ENCODE measurements at regions not wholly inside any gene's neighbourhood (a gene's known extent, or its start where the extent isn't known, plus 50 kb on each side); places are given as distances from the start of the nearest gene placed in this dataset.
"Not testable (repeated sequence)": the region's sequence is repeated elsewhere in the genome, so short reads cannot be mapped to it uniquely, and the experiment has no call there.

- no peak for DNase-seq
Observed at GRCh38 chr5:92852219-92852618, 728.8 kb downstream of the NR2F1-AS1 start.

GRCh38 chr5:92850886-92851285 is 730.1 kb downstream of the NR2F1-AS1 start:
- DNase-seq = no peak

- no peak for DNase-seq
Observed at GRCh38 chr5:92849756-92850155, 731.3 kb downstream of the NR2F1-AS1 start.

- no peak for DNase-seq
Observed at GRCh38 chr5:92841604-92842155, 739.3 kb downstream of the NR2F1-AS1 start.

GRCh38 chr5:92838253-92838652 is 742.8 kb downstream of the NR2F1-AS1 start:
- DNase-seq = no peak

GRCh38 chr5:92836855-92837755 is 743.9 kb downstream of the NR2F1-AS1 start:
- DNase-seq = no peak

GRCh38 chr5:92835712-92836111 is 745.3 kb downstream of the NR2F1-AS1 start:
- DNase-seq = no peak

- not testable (repeated sequence) for DNase-seq
Observed at GRCh38 chr5:92823551-92823950, 757.5 kb downstream of the NR2F1-AS1 start.

- DNase-seq = no peak
Observed at GRCh38 chr5:92822183-92822582, 758.8 kb downstream of the NR2F1-AS1 start.

- no peak for DNase-seq
Observed at GRCh38 chr5:92809855-92810465, 771.1 kb downstream of the NR2F1-AS1 start.

- no peak for DNase-seq
Observed at GRCh38 chr5:92808474-92808873, 772.5 kb downstream of the NR2F1-AS1 start.

- DNase-seq = no peak
Observed at GRCh38 chr5:92807085-92807484, 773.9 kb downstream of the NR2F1-AS1 start.

- no peak for DNase-seq
Observed at GRCh38 chr5:92805446-92805845, 775.6 kb downstream of the NR2F1-AS1 start.

GRCh38 chr5:92801911-92802310 is 779.1 kb downstream of the NR2F1-AS1 start:
- DNase-seq = no peak

GRCh38 chr5:92800365-92800764 is 780.7 kb downstream of the NR2F1-AS1 start:
- DNase-seq = no peak

GRCh38 chr5:92795633-92796032 is 785.4 kb downstream of the NR2F1-AS1 start:
- no peak for DNase-seq

- DNase-seq = no peak
Observed at GRCh38 chr5:92780057-92780456, 801.0 kb downstream of the NR2F1-AS1 start.

GRCh38 chr5:92779536-92779935 is 801.5 kb downstream of the NR2F1-AS1 start:
- no peak for DNase-seq

GRCh38 chr5:92778261-92778660 is 802.8 kb downstream of the NR2F1-AS1 start:
- no peak for DNase-seq

GRCh38 chr5:92777421-92777820 is 803.6 kb downstream of the NR2F1-AS1 start:
- DNase-seq = no peak

- DNase-seq = no peak
Observed at GRCh38 chr5:92775711-92776615, 805.1 kb downstream of the NR2F1-AS1 start.

GRCh38 chr5:92769978-92770377 is 811.0 kb downstream of the NR2F1-AS1 start:
- DNase-seq = no peak

GRCh38 chr5:92761585-92761984 is 819.4 kb downstream of the NR2F1-AS1 start:
- DNase-seq = no peak
